ENCODE measurements at regions not wholly inside any gene's neighbourhood (a gene's known extent, or its start where the extent isn't known, plus 50 kb on each side); places are given as distances from the start of the nearest gene placed in this dataset.

- TF ChIP-seq POLR2A (IDR thresholded peaks at IDR 0.05): no peak
- 85 to 91% (median 90%) methylated on average over 8 to 13 of the region's 13 CpGs for WGBS, 5 donors
- Histone ChIP-seq H3K9me3 (no peaks in the 10 kb centered on the region), H3K36me3 (no peaks in the 10 kb centered on the region), H3K27ac (no peak overlapping the region), H3K27me3 (replicated peaks in 1 of 7) (no peaks in the 10 kb centered on the region), H3K4me1 (peaks cover 0 to under 1% (median 0%) of the 10 kb centered on the region in 6 donors), H3K4me3 (no peak overlapping the region)
- no peak for DNase-seq
- intact Hi-C loops (cut with DNase I; ENCODE audit: low total_unique reads): no loop called here
These were observed 90.1 kb downstream of the ANKRD10 start for GRCh38 chr13:110824702-110825300.

- H3K4me1 ChIP-seq: peaks cover 0 to under 1% (median 0%) of the 10 kb centered on the region in 6 donors
- intact Hi-C loops (cut with DNase I; ENCODE audit: low total_unique reads): no loop called here
- H3K36me3 ChIP-seq: no peaks in the 10 kb centered on the region
- H3K27ac ChIP-seq: no peak overlapping the region
- peaks cover 0 to 5% (median 0%) of the 10 kb centered on the region in 7 donors for H3K27me3 ChIP-seq (replicated peaks in 1 of 7)
- DNase-seq: no peak
- WGBS, 5 donors: 61 to 82% (median 76%) methylated on average over 12 to 13 of the region's 13 CpGs
- no peaks in the 10 kb centered on the region for H3K9me3 ChIP-seq
- TF ChIP-seq CTCF (IDR thresholded peaks at IDR 0.05 in 8 of 11, conservative IDR thresholded peaks at IDR 0.05 in 3 of 11): no peak
- no peak overlapping the region for H3K4me3 ChIP-seq
These were observed 89.4 kb downstream of the ANKRD10 start for GRCh38 chr13:110825516-110825915.

DNA sequence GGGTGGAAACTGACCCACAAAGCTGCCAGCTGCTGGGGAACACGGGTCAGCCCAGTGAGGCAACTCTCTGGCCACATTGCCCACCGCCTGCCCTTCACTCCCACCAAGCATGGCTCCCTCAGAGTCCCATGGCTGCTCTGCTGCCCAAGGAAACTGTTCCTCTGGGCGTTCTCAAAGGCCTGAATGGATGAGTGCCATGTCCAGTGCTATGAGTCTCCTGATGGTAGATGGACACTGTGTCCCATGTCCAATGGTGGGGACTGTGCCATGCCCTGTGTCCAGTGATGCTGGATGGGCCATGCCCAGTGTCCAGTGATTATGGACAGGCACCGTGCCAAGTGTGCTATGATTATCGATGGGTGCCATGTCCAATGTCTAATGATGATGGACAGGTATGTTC lies 88.8 kb downstream of the ANKRD10 start:
- intact Hi-C loops (cut with DNase I; ENCODE audit: low total_unique reads): no loop called here
- no peak overlapping the region for H3K27ac ChIP-seq
- no peaks in the 10 kb centered on the region for H3K9me3 ChIP-seq
- no peaks in the 10 kb centered on the region for H3K36me3 ChIP-seq
- peaks cover 0 to 7% (median 0%) of the 10 kb centered on the region in 6 donors for H3K4me1 ChIP-seq
- DNase-seq: no peak
- TF ChIP-seq CTCF (IDR thresholded peaks at IDR 0.05 in 8 of 11, conservative IDR thresholded peaks at IDR 0.05 in 3 of 11): no peak
- no peak for TF ChIP-seq POLR2AphosphoS5 (IDR thresholded peaks at IDR 0.05)
- no peak for TF ChIP-seq POLR2A (IDR thresholded peaks at IDR 0.05)
- H3K27me3 ChIP-seq (replicated peaks in 1 of 7): peaks cover 0 to 9% (median 0%) of the 10 kb centered on the region in 7 donors
- no peak overlapping the region for H3K4me3 ChIP-seq
- 84 to 97% (median 93%) methylated on average over 2 to 5 of the region's 5 CpGs for WGBS, 5 donors

DNA sequence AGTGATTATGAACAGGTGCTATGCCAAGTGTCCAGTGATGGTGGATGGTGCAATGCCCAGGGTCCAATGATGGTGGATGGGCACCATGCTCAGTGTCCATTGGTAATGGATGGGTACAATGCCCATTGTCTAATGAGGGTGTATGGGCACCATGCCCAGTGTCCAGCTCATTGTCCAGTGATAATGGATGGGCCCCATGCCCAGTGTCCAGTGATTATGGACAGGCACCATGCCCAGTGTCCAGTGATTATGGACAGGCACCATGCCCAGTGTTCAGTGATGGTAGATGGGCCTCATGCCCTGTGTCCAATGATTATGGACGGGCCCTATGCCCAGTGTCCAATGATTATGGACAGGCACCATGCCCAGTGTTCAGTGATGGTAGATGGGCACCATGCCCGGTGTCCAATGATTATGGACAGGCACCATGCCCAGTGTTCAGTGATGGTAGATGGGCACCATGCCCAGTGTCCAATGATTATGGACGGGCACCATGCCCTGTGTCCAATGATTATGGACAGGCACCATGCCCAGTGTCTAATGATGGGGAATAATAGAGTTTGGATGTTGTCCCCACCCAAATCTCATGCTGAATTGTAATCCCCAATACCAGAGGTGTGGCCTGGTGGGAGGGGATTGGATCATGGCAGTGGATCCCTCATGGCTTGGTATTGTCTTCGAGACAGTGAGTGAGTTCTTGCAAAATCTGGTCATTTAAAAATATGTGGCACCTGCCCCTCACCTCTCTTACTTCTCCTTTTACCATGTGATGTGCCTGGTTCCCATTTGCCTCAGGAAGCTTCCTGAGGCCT lies 87.8 kb downstream of the ANKRD10 start:
- H3K9me3 ChIP-seq: no peaks in the 10 kb centered on the region
- no peaks in the 10 kb centered on the region for H3K36me3 ChIP-seq
- H3K27me3 ChIP-seq (replicated peaks in 1 of 7): peaks cover 0 to 18% (median 0%) of the 10 kb centered on the region in 7 donors
- WGBS, 5 donors: 74 to 92% (median 80%) methylated on average over 4 of the region's 4 CpGs
- no peak overlapping the region for H3K27ac ChIP-seq
- TF ChIP-seq POLR2AphosphoS5 (IDR thresholded peaks at IDR 0.05) (no peak), POLR2A (IDR thresholded peaks at IDR 0.05) (no peak), CTCF (IDR thresholded peaks at IDR 0.05 in 8 of 11, conservative IDR thresholded peaks at IDR 0.05 in 3 of 11) (no peak)
- H3K4me1 ChIP-seq: peaks cover 0 to 10% (median 0%) of the 10 kb centered on the region in 6 donors
- no peak for DNase-seq
- H3K4me3 ChIP-seq: no peak overlapping the region
- intact Hi-C loops (cut with DNase I; ENCODE audit: low total_unique reads): no loop called here

Data from spleen (tissue), 11 donors.